ENCODE measurements at regions not wholly inside any gene's neighbourhood (a gene's known extent, or its start where the extent isn't known, plus 50 kb on each side); places are given as distances from the start of the nearest gene placed in this dataset.

- DNase-seq (ENCODE audit: insufficient read length, low spot score) (no peak), FAIRE-seq (no peak)
These were observed 83.8 kb upstream of the CCDC85A start for GRCh38 chr2:56099963-56100362.

- FAIRE-seq (no peak), DNase-seq (ENCODE audit: insufficient read length, low spot score) (no peak)
These were observed 82.9 kb upstream of the CCDC85A start for GRCh38 chr2:56100791-56101312.

GRCh38 chr2:56102098-56102497, 81.7 kb upstream of the CCDC85A start:
- FAIRE-seq (no peak), DNase-seq (ENCODE audit: insufficient read length, low spot score) (no peak)

GRCh38 chr2:56102866-56103265, 80.9 kb upstream of the CCDC85A start:
- FAIRE-seq (no peak), DNase-seq (ENCODE audit: insufficient read length, low spot score) (no peak)

- DNase-seq (ENCODE audit: insufficient read length, low spot score) (no peak), FAIRE-seq (no peak)
These were observed 78.8 kb upstream of the CCDC85A start for GRCh38 chr2:56104962-56105361.

GRCh38 chr2:56107502-56108220, 76.1 kb upstream of the CCDC85A start:
- FAIRE-seq (no peak), DNase-seq (ENCODE audit: insufficient read length, low spot score) (no peak)

- no peak for FAIRE-seq
- no peak for DNase-seq (ENCODE audit: insufficient read length, low spot score)
These were observed 75.0 kb upstream of the CCDC85A start for GRCh38 chr2:56108806-56109205.

GRCh38 chr2:56109994-56110393, 73.8 kb upstream of the CCDC85A start:
- DNase-seq (ENCODE audit: insufficient read length, low spot score) = no peak
- no peak for FAIRE-seq

- DNase-seq (ENCODE audit: insufficient read length, low spot score) (no peak), FAIRE-seq (no peak)
These were observed 70.3 kb upstream of the CCDC85A start for GRCh38 chr2:56113382-56113975.

GRCh38 chr2:56117764-56118163, 66.0 kb upstream of the CCDC85A start:
- no peak for DNase-seq (ENCODE audit: insufficient read length, low spot score)
- FAIRE-seq = no peak

- DNase-seq (ENCODE audit: insufficient read length, low spot score) (no peak), FAIRE-seq (no peak)
These were observed 65.3 kb upstream of the CCDC85A start for GRCh38 chr2:56118474-56118873.

GRCh38 chr2:56121995-56122394, 61.8 kb upstream of the CCDC85A start:
- DNase-seq (ENCODE audit: insufficient read length, low spot score) = no peak
- FAIRE-seq = no peak

- FAIRE-seq (no peak), DNase-seq (ENCODE audit: insufficient read length, low spot score) (no peak)
These were observed 60.3 kb upstream of the CCDC85A start for GRCh38 chr2:56123538-56123937.

GRCh38 chr2:56127010-56127409, 56.8 kb upstream of the CCDC85A start:
- no peak for FAIRE-seq

GRCh38 chr2:56127463-56128152, 56.2 kb upstream of the CCDC85A start:
- DNase-seq (ENCODE audit: insufficient read length, low spot score) (no peak), FAIRE-seq (no peak)

More at GRCh38 chr2:56127010-56127409, 56.8 kb upstream of the CCDC85A start:
- DNase-seq (ENCODE audit: insufficient read length, low spot score) = no peak

GRCh38 chr2:56128235-56128634, 55.6 kb upstream of the CCDC85A start:
- DNase-seq (ENCODE audit: insufficient read length, low spot score) (no peak), FAIRE-seq (no peak)

GRCh38 chr2:56130463-56131070, 53.2 kb upstream of the CCDC85A start:
- peak; percentile 32 for DNase-seq (ENCODE audit: insufficient read length, low spot score)
- no peak for FAIRE-seq

GRCh38 chr2:56132138-56132537, 51.7 kb upstream of the CCDC85A start:
- DNase-seq (ENCODE audit: insufficient read length, low spot score) (peak; percentile 37), FAIRE-seq (no peak)

GRCh38 chr2:56133441-56133840, 50.3 kb upstream of the CCDC85A start:
- FAIRE-seq (no peak), DNase-seq (ENCODE audit: insufficient read length, low spot score) (no peak)

GRCh38 chr2:56133931-56134629, 49.7 kb upstream of the CCDC85A start:
- FAIRE-seq (no peak), DNase-seq (ENCODE audit: insufficient read length, low spot score) (no peak)

All from HTR-8/SVneo (cell line).